Adrenal gland (tissue), 9 donors: ENCODE measurements at regions not wholly inside any gene's neighbourhood (a gene's known extent, or its start where the extent isn't known, plus 50 kb on each side); places are given as distances from the start of the nearest gene placed in this dataset.
"Not testable (repeated sequence)": the region's sequence is repeated elsewhere in the genome, so short reads cannot be mapped to it uniquely, and the experiment has no call there.

Experiments used
- DNase-seq, 7 donors: peaks; one replicate each; pipeline ENCODE4 v3.0.0-alpha.2; 2019 to 2020
- H3K27ac ChIP-seq, 5 donors: fragments of 200-600 bp; sonication (generic) in 4 of 5; 1 replicate in 3 of 5; 2 replicates in 2 of 5; pipeline versions ENCODE4 v1.5.1 to v1.8.0; 2016 to 2020; ENCODE audit warnings: mild to moderate bottlenecking in 1 of 5
- H3K27me3 ChIP-seq: fragments of 200-600 bp; 2 replicates; pipeline ENCODE4 v1.8.0; 2021
- H3K36me3 ChIP-seq, 2 donors: fragments of 200-600 bp; replicated peaks in 1 of 2; 1 replicate in 1 of 2; 2 replicates in 1 of 2; pipeline versions ENCODE4 v1.5.1 to v1.8.0; 2018 to 2022
- H3K4me1 ChIP-seq, 2 donors: fragments of 200-600 bp; replicated peaks in 1 of 2; 1 replicate in 1 of 2; 2 replicates in 1 of 2; pipeline versions ENCODE4 v1.5.1 to v1.8.0; 2018 to 2021
- H3K4me3 ChIP-seq, 4 donors: fragments of 200-600 bp; sonication (generic) in 3 of 4; one replicate each; pipeline ENCODE4 v1.5.1; 2016 to 2018
- H3K9me3 ChIP-seq, 3 donors: fragments of 200-600 bp; sonication (generic) in 1 of 3; replicated peaks in 1 of 3; 1 replicate in 2 of 3; 2 replicates in 1 of 3; pipeline versions ENCODE4 v1.5.1 to v1.8.0; 2016 to 2021
- POLR2A ChIP-seq, 2 donors: fragments of 450-650 bp; IDR thresholded peaks; one replicate each; pipeline ENCODE4 v1.6.1; 2017; ENCODE audit warnings: antibody characterized with exemption in 2 of 2, mild to moderate bottlenecking in 2 of 2, moderate library complexity in 1 of 2
- WGBS, 4 donors: extraction: QIAGEN DNeasy Blood & Tissue Kit in 2 of 4; methylation state at CpG; one replicate each; pipeline versions ENCODE4 v1.1.5 to v1.1.7; 2013 to 2017; 5-methylcytosine and 5-hydroxymethylcytosine counted together
- intact Hi-C, 2 donors: fragments of 100-400 bp; cut with DNase I; formaldehyde crosslinking; loops; one replicate each; pipeline versions ENCODE4 v1.14.1 to v1.15.0; 2022 to 2023
- TF ChIP-seq, protein P1 (sequence below), 6 experiments: fragments of 450-650 bp in 4 of 6; fragments of 200-600 bp in 2 of 6; sonication (generic) in 1 of 6; IDR thresholded peaks; 1 replicate in 5 of 6; 2 replicates in 1 of 6; pipeline versions ENCODE4 v1.5.1 to v1.8.0; 2016 to 2021; ENCODE audit warnings: antibody characterized with exemption in 6 of 6, mild to moderate bottlenecking in 2 of 6, moderate library complexity in 1 of 6
- donor health status: healthy with polysubstance abuse.
- donor health status: Bipolar disorder and iron deficiency.
- donor health status: DM: yes; HTN: yes; CAD: no.
- donor health status: DM: no; HTN: no; CAD: no.
- donor health status: DM: no; HTN: no; CAD: no.

DNA sequence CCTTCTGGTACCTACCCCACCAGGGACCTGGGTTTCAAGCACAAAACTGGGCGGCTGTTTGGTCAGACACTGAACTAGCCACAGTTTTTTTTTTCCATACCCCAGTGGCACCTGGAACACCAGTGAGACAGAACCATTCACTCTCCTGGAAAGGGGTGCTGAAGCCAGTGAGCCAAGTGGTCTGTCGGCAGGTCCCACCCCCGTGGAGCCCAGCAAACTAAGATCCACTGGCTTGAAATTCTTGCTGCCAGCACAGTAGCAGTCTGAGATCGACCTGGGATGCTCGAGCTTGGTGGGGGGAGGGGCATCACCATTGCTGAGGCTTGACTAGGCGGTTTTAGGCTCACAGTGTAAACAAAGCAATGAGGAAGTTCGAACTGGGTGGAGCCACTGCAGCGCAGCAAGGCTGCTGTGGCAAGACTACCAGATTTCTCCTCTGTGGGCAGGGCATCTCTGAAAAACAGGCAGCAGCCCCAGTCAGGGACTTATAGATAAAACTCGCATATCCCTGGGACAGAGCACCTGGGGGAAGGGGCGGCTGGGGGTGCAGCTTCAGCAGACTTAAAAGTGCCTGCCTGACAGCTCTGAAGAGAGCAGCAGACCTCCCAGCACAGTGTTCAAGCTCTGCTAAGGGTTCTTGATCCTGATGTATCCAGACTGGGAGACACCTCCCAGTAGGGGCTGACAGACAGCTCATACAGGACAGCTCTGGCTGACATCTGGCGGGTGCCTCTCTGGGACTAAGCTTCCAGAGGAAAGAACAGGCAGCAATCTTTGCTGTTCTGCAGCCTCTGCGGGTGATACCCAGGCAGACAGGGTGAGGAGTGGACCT, 223.0 kb downstream of the COX18 start:
- TF ChIP-seq, protein P1, sequence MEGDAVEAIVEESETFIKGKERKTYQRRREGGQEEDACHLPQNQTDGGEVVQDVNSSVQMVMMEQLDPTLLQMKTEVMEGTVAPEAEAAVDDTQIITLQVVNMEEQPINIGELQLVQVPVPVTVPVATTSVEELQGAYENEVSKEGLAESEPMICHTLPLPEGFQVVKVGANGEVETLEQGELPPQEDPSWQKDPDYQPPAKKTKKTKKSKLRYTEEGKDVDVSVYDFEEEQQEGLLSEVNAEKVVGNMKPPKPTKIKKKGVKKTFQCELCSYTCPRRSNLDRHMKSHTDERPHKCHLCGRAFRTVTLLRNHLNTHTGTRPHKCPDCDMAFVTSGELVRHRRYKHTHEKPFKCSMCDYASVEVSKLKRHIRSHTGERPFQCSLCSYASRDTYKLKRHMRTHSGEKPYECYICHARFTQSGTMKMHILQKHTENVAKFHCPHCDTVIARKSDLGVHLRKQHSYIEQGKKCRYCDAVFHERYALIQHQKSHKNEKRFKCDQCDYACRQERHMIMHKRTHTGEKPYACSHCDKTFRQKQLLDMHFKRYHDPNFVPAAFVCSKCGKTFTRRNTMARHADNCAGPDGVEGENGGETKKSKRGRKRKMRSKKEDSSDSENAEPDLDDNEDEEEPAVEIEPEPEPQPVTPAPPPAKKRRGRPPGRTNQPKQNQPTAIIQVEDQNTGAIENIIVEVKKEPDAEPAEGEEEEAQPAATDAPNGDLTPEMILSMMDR (IDR thresholded peaks at IDR 0.05) = no peak
- TF ChIP-seq POLR2A (IDR thresholded peaks at IDR 0.05) = no peak
- H3K27ac ChIP-seq = no peak overlapping the region
- no peaks in the 10 kb centered on the region for H3K9me3 ChIP-seq
- H3K4me1 ChIP-seq = no peaks in the 10 kb centered on the region
- intact Hi-C loops = no loop called here
- 50 to 66% (median 54%) methylated on average over 9 to 12 of the region's 12 CpGs for WGBS, 4 donors
- DNase-seq = no peak
- no peaks in the 10 kb centered on the region for H3K36me3 ChIP-seq
- H3K4me3 ChIP-seq = no peak overlapping the region
- H3K27me3 ChIP-seq = no peaks in the 10 kb centered on the region

DNA sequence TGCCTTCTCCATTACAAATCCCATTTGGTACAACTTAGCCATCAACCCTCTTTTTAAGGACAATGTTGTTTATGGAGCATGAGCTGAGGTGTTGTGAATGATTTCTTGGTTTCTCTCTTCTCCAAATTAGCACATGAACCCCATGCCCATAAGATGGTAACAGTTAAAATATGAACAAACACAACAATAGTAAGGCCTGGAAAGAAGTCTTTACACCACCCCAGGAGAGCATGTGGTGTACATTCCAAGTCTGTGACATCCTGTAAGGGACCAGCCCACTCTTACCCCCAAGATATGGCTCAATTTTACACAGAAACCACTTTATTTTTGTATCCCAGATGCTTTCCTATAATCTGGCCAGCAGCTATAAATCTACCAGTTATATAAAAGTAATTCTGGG, 226.1 kb downstream of the COX18 start:
- H3K27ac ChIP-seq = no peak overlapping the region
- H3K27me3 ChIP-seq = no peaks in the 10 kb centered on the region
- H3K4me1 ChIP-seq = no peaks in the 10 kb centered on the region
- no peaks in the 10 kb centered on the region for H3K36me3 ChIP-seq
- no peak for DNase-seq
- H3K9me3 ChIP-seq = no peaks in the 10 kb centered on the region
- no peak for TF ChIP-seq POLR2A (IDR thresholded peaks at IDR 0.05)
- TF ChIP-seq, protein P1 (IDR thresholded peaks at IDR 0.05) = no peak
- H3K4me3 ChIP-seq = no peak overlapping the region
- intact Hi-C loops = no loop called here

DNA sequence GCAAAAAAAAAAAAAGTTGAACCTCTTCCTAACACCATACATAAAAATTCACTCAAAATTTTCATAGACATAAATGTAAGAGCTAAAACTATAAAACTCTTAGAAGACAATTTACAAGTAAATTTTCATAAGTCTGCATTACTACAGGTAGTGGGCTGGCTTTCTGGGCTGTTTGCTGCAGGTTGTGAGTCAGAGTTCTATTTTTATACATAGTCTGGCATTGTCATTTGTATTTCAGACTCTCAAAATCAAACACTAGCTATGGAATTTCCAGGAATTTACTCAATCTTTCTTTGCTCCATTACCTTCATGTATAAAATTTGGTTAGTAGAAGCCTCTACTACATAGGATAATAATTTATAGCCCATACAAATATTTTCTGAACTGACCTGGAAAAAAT, 227.2 kb downstream of the COX18 start:
- H3K4me3 ChIP-seq = no peak overlapping the region
- intact Hi-C loops = no loop called here
- no peaks in the 10 kb centered on the region for H3K4me1 ChIP-seq
- H3K9me3 ChIP-seq = no peaks in the 10 kb centered on the region
- H3K36me3 ChIP-seq = no peaks in the 10 kb centered on the region
- DNase-seq = no peak
- H3K27ac ChIP-seq = no peak overlapping the region
- no peaks in the 10 kb centered on the region for H3K27me3 ChIP-seq
- TF ChIP-seq POLR2A (IDR thresholded peaks at IDR 0.05) = no peak

DNA sequence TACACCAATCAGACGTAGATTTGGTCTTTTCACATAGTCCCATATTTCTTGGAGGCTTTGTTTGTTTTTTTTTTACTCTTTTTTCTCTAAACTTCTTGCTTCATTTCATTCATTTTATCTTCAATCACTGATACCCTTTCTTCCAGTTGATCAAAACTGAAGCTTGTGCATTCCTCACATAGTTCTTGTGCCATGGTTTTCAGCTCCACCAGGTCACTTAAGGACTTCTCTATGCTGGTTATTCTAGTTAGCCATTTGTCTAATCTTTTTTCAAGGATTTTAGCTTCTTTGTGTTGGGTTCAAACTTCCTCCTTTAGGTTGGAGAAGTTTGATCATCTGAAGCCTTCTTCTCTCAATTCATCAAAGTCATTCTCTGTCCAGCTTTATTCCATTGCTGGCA, 229.3 kb downstream of the COX18 start:
- intact Hi-C loops, H3K9me3 ChIP-seq, H3K27me3 ChIP-seq, H3K36me3 ChIP-seq, H3K4me3 ChIP-seq, DNase-seq, H3K27ac ChIP-seq, H3K4me1 ChIP-seq: not testable (repeated sequence)
- WGBS, 4 donors = 50 to 71% (median 53%) methylated on average over 1 of the region's 1 CpG

DNA sequence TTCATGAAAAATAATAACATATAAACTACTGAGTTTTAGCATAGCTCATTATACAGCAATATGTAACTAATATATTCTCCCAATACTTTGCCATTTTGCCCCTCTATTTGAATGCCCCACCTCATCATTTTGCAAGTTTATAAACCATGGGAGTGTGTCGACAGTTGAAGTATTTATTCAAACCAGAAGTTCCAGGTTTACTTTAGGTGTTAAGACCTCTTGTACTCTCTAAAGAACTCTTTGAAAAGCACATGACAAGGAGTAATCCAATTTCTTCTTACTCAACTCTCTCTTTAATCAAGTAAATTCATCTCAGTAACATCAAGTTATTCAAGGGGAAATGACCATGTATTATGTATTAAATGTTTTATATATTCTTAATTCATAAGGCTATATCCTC, 240.7 kb downstream of the COX18 start:
- no peak overlapping the region for H3K27ac ChIP-seq
- H3K36me3 ChIP-seq = no peaks in the 10 kb centered on the region
- no peaks in the 10 kb centered on the region for H3K27me3 ChIP-seq
- 70 to 88% (median 78%) methylated on average over 1 of the region's 1 CpG for WGBS, 4 donors
- no peak overlapping the region for H3K4me3 ChIP-seq
- TF ChIP-seq POLR2A (IDR thresholded peaks at IDR 0.05) = no peak
- TF ChIP-seq, protein P1 (IDR thresholded peaks at IDR 0.05) = no peak
- intact Hi-C loops = no loop called here
- no peak for DNase-seq
- no peaks in the 10 kb centered on the region for H3K4me1 ChIP-seq
- no peaks in the 10 kb centered on the region for H3K9me3 ChIP-seq
